ENCODE measurements at regions not wholly inside any gene's neighbourhood (a gene's known extent, or its start where the extent isn't known, plus 50 kb on each side); places are given as distances from the start of the nearest gene placed in this dataset.
"Not testable (repeated sequence)": the region's sequence is repeated elsewhere in the genome, so short reads cannot be mapped to it uniquely, and the experiment has no call there.

DNA sequence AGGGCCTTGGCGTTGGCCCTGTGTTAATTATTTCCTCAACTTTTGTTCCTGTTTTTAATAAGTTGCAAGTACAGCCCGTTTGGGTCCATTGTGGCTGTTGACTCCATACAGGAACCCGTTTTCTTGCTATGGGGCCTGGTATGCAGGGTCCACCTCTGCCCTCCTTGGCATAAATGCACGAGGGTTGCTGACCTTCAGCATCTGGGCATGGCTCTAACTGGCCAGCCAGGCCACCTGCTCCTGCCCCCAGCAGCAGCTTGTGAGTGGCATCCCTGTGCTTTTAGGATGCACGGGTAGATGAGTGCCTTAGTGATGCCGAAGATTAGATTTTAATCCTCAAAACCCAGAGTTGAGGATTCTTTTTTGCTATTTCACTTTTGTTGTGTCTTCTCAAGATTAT lies 123.2 kb downstream of the GLRX3 start:
- CTCF ChIA-PET: no interaction called here
- POLR2A ChIA-PET: no interaction called here

DNA sequence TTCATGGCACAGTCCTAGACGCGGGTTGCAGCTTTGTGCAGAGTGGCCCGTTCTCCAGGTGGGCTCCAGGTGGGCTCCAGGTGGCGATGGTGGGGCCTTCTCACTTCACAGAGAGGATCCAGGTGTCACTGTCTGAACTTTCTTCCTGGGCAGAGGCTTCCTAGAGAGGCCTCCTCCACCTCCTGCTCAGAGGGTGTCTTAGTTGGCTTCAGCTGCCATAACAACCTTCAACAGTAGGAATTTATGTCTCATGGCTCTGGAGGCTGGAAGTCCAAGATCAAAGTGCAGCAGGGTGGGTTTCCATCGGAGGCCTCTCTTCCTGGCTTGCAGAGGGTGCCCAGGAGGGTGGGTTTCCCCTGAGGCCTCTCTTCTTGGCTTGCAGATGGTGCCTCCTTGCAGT lies 125.1 kb downstream of the GLRX3 start:
- ChIA-PET CTCF (no interaction called here), POLR2A (no interaction called here)

DNA sequence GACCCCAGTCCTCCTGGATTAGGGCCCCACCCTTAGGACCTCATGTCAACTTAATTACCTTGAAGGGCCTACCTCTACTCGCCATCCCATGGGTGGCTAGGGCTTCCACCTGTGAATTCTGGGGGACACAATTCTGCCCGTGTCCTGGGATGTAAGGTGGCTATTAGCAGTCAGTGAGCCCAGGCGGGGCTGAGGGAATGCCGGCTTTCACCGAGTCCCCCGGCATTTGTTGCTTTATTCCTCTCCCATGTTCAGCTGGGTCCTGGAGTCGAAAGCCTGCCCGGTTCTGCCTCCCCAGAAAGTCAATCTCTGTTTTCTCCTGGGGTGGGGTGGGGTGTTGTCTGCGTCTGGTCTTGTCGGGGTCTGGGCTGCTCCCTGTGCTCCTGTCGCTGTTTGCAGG lies 125.6 kb downstream of the GLRX3 start:
- ChIA-PET POLR2A (no interaction called here), CTCF (no interaction called here)

DNA sequence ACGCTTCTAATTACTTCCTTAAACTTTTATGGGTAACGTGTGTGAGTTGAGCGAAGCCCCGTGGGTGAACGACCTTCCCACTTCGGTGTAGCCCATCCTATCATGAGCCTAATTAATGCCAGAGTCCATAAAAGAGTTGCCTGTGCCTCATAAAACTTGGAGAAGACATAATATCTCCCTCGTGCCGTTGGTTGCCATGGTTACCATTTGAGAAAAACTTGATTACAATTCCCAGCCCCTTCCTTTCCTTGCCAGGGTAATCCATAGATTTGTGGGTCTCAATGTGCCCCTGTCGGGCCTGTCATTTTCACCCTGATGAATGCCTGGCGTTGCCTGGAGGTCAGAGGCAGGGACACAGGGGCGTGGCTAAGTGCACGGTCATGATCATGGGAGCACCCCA lies 127.1 kb downstream of the GLRX3 start:
- ChIA-PET POLR2A (no interaction called here), CTCF (no interaction called here)

DNA sequence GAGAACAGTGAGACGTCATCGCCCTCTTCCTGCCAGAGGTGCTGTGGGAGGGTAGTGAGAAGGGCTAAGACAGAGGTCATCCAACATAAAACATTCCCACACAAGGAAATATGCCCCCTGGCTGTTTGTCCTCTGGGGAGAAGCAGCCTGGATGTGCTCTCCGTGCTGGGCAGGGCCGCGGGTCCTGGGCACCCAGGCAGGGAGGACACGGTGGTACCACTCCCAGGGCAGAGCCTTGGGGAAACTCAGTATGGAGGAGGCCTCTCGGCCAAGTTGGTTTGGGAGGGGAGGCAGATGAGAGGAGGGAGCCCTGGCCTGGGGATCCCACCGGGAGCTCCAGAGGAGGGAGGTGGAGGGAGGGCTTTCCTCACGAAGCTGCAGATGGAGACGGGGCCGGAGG lies 129.4 kb downstream of the GLRX3 start:
- POLR2A ChIA-PET: no interaction called here
- CTCF ChIA-PET: no interaction called here

DNA sequence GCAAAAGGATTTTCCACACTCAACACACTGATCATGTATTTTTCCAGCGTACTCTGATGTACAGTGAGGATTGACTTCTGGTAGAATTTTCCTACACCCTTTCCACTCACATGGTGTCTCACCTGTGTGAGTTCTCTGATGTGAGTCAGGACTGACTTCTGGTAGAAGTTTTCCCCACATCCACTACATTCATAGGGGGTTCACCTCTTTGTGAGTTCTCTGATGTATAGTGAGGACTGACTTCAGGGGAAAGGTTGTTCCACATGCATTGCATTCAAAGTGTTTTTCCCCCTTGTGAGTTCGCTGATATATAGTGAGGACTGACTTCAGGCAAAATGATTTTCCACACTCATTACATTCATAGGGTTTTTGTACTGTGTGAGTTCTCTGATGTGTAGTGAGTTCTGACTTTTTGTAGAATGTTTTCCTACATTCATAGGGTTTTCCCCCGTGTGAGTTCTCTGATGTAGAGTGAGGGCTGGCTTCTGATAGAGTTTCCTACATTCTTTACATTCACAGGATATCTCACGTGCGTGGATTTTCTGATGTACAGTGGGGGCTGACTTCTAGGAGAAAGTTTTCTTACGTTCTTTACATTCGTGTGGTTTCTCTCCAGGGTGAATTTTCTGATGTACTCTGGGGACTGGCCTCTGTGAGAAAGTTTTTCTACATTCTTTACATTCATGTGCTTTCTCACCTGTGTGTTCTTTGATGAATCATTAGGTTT lies 146.5 kb downstream of the GLRX3 start:
- ChIA-PET CTCF (no interaction called here), POLR2A (no interaction called here)

DNA sequence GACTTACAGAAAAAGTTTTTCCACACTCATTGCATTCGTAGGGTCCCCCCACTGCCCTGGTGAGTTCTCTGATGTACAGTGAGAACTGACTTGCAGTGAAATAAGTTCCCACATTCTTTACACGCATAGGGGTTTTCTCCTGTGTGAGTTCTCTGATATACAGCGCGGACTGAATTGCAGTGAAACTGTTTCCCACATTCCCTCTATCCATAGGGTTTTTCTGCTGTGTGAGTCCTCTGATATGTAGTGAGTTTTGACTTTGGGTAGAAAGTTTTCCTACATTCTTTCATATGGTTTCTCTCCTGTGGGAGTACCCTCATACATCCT lies 147.0 kb downstream of the GLRX3 start:
- POLR2A ChIA-PET: no interaction called here
- CTCF ChIA-PET: no interaction called here

DNA sequence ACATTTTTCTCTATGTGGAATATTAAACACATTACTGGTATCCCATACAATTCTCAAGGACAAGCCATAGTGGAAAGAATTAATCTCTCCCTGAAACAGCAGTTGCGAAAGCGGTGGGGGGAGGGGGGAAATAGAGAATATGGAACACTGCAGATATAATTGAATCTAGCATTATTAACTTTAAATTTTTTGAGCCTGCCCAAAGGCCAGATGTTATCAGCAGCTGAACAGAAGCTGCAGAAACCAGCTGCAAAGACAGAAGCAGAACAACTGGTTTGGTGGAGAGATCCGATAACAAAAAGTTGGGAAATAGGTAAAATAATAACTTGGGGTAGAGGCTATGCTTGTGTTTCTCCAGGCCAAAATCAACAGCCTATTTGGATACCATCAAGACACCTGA lies 159.6 kb downstream of the GLRX3 start:
- POLR2A ChIA-PET, CTCF ChIA-PET: not testable (repeated sequence)

DNA sequence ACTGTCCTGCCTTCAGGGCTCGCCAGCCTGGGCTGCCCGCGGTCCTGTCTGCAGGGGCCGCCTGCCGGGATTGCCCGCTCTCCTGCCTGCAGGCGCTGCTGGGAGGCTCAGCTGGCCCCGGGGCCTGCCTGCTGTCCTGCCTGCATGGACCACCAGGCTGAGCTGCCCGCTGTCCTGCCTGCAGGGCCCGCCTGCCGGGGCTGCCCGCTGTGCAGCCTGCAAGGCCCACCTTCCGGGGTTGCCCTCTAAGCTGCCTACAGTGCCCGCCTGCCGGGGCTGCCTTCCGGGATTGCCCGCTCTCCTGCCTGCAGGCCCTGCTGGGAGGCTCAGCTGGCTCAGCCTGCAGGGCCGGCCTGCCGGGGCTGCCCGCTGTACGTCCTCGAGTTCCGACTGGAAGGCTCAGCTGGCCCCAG lies 164.4 kb downstream of the GLRX3 start:
- ChIA-PET POLR2A (interaction anchor here (0.6 kb wide), 1 partner anchor 87 kb away, joined by 3 read pairs; no protein-coding TSS in a partner anchor), CTCF (no interaction called here)

DNA sequence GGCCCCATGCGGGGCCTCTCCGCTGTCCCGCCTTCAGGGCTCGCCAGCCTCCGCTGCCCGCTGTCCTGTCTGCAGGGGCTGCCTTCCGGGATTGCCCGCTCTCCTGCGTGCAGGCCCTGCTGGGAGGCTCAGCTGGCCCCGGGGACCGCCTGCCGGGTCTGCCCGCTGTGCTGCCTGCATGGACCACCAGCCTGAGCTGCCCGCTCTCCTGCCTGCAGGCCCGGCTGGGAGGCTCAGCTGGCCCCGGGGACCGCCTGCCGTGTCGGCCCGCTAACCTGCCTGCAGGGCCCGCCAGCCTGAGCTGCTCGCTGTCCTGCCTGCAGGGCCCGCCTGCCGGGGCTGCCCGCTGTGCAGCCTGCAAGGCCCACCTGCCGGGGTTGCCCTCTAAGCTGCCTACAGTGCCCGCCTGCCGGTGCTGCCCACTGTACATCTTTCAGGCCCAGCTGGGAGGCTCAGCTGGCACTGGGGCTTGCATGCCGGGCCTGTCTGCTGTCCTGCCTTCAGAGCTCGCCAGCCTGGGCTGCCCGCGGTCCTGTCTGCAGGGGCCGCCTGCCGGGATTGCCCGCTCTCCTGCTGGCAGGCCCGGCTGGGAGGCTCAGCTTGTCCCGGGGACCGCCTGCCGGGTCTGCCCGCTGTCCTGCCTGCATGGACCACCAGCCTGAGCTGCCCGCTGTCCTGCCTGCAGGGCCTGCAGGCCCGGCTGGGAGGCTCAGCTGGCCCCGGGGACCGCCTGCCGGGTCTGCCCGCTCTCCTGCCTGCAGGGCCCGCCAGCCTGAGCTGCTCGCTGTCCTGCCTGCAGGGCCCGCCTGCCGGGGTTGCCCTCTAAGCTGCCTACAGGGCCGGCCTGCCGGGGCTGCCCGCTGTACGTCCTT lies 165.1 kb downstream of the GLRX3 start:
- CTCF ChIA-PET: no interaction called here
- POLR2A ChIA-PET: no interaction called here

DNA sequence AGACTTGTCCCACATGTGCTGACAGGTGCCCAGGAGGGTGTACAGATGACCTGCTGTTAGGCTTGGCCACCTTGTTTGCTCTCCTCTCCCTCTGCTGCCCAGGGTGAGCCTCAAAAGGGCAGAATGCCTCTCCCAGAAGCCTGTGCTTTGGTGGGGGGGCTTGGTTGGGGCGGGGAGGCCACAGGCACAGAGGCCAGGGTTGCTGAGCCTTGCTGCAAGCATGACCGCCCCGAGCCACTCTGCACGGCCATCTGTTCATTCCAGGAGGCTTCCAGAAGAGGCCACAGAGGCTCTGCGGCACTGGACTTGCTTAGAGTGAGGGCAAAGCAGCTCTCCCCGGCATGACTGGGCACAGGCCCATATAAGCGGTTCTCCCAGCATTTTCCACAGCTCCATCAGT lies 190.8 kb downstream of the GLRX3 start:
- CTCF ChIA-PET: no interaction called here
- POLR2A ChIA-PET: no interaction called here

DNA sequence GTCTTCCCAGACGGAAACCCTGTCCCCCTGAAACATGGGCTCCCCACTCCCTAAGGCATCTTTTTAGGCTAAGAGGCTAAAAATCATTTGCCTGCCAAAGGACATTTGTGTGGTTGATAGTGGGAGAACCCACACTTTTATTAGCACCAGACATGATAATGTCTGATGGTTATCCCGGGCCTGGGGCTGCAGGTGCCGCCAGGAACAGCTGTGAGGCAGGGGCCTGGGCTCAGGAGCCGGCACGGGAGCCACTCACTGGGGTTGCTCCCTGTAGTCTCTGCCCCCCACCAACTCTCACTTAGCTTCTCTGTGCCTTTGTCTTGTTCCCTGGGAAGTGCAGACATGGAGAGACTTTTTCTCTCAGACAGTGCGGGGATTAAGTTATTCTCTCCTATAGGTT lies 193.6 kb downstream of the GLRX3 start:
- ChIA-PET POLR2A (no interaction called here), CTCF (no interaction called here)

DNA sequence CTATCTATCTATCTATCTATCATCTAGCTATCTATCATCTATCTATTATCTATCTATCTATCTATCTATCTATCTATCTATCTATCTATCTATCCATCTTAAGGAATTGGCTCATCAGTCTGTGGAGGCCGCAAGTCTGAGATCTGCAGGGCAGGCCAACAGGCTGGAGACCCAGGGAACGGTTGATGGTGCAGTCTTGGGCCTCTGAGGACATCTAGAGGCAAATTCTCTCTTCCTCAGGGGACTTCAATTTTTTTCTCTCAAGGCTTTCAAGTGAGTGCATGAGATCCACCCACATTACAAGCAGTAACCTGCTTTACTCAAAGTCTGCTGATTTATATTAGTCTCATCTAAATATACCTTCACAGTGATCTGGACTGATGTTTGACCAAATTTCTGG lies 197.0 kb downstream of the GLRX3 start:
- POLR2A ChIA-PET: no interaction called here

DNA sequence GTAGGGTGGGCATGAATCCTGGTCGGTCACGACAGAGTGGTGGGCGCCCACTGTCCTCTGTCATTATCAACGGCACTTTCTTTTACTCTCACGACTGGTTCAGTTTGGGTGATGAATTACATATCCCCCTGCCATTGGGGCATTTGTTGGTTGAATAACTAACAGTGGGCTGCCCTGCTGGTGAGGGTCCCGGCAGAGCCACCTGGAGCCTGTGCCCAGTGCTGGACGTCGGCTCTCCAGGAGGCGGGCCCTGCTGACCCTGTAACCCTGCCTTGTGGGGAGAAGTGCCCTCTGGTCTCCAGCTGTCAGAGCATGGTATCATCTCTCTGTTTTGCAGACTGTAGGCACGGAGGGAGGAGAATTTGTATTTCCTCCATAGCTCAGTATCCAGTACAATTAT lies 199.1 kb downstream of the GLRX3 start:
- ChIA-PET POLR2A (no interaction called here), CTCF (no interaction called here)

More for the DNA sequence above, 197.0 kb downstream of the GLRX3 start:
- CTCF ChIA-PET: no interaction called here

DNA sequence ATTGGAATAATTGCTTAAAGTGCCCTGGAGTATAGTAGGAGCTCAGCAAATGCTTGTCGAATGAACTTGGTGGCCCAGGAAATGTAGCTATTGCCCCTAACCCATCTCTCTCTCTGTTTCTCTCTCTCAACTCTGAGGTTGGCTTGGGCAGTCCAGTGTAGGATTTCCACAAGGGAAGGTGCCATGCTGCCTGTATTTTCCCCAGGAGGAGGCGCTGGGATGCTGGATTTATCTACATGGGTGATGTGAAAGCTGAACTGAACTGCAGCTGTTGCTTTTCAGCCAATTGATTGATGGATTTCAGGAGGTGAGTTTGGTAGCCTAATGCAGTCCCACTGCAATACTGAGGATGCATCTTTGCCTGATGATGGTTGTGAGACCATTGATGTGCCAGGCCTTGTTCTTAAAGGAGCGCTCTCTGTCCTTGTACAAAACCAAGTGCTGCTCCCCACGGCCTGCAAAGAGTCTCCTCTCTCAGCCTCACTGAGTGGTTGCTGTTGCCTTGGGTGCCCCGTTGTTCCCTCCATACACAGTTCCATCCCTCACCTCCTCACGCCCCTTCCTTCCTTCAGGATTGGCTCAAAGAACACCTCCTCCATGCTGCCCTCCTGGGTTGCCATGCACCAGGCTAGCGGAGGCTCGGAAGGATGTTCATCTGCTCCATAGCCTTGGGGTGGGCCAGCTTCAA lies 200.6 kb downstream of the GLRX3 start:
- ChIA-PET CTCF (no interaction called here), POLR2A (no interaction called here)

DNA sequence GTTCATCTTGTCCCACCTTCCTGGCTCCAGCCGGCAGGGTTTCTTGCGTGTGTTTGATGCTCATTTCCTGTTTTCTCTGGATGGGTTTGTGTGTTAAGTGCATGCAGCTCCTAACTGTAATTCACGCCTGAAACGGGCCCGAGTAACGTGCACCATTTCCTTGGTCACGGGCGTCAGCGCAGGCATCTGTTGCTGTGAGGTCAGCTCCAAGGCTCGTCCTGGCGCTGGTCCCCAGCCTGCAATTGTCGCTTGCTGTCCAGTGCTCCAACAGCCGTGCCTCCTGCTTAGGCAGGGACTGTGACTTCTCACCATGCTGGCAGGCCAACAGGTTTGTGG lies 201.1 kb downstream of the GLRX3 start:
- CTCF ChIA-PET: no interaction called here
- POLR2A ChIA-PET: no interaction called here

DNA sequence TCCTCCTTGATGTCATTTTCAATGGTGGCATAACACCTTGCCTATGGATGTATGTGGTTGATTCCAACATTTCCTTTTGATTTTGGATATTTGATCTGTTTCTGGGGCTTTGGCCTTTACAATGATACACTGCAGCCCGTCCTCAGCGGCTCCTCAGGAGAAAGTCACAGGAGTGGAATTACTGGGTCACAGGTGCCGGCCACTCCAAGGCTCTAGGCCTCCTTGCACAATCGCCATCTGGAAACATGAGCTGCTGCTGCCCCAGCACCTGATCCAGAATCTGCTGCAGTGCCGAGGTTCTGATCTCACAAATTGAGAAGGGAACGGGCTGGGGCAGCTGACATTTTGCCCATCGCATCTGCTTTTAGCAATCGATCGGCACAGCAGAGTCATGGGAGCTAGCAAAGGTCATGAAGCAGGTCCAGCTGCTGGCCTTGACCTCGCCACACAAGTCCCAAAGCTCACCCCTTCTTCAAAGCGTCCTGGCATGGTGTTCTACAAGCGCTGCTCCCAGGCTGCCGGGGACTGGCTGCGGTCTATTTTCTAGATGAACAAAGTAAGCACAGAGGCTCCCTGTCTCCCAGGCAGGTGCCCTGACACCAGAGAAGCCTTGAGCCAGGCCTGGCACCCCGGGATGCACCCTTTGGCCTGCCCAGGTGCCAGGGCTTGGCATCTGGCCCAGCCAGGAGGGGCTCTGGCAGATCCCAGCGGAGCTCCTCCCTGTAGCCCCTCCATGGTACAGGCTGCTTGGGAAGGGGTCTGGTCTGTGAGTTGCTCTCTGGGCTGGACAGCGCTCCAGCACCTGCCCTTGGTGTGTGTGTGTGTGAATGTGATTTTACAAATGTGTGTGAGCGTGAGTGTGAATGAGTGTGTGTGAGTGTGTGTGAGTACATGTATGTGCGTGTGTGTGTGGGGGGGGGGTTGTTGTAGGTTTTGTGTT lies 201.8 kb downstream of the GLRX3 start:
- ChIA-PET CTCF (no interaction called here), POLR2A (no interaction called here)

DNA sequence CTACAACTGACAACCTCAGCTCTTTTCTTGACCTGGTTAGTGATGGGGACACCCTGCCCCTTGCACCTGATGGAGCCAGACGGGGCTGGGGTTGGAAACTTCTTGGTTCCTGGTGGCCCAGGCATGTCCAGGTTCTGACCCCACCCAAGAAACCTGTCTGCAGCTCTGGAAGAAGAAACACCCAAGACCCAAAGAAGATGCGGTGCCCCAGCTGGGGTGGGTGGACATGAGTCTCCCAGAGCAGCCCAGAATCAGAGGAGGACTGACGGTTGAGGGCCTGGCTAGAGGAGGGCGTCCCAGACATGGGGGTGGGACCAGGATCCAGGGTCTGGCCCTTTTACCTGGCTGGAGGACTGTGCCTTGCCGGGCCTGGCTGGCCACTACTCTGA lies 202.4 kb downstream of the GLRX3 start:
- CTCF ChIA-PET: no interaction called here

DNA sequence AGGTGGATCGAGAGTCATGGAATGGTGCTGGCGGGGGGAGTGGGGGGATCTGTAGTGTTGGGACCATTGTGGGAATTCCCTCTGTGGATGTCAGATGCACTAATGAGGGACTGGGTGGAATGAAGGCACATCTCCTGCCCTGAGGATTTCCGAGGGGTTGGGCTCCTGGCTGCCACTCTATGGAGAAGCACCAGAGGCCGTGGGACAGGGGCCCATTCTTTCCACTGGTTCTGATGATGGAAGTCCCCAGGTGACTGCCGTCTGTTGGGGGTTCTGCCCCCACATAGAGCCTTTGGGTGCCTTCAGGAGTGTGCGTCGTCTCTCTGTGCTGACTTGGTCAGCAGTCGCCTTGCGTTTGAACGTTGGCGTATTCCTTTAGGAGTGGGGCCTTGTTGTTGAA lies 202.9 kb downstream of the GLRX3 start:
- ChIA-PET CTCF (no interaction called here), POLR2A (no interaction called here)

More for the DNA sequence above, 202.4 kb downstream of the GLRX3 start:
- POLR2A ChIA-PET: no interaction called here

DNA sequence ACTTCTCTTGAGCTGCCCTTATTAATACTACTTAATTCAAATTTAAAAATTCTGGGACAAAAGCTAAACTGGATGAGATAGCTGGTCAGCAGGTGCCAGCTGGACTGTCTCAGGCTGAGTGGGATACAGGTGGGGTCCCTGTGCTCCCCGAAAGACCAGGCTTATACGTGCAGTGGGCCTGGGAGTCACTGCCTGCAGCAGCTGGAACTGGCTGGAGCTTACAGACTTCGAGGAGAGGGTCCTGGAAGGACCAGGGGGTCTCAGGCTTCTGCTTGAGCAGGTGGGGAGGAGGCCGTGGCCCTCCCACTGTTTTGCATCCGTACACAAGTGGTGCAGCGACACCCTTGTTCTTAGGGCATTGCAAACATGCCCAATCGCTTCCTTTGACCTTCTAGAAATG lies 203.7 kb downstream of the GLRX3 start:
- ChIA-PET CTCF (no interaction called here), POLR2A (no interaction called here)

DNA sequence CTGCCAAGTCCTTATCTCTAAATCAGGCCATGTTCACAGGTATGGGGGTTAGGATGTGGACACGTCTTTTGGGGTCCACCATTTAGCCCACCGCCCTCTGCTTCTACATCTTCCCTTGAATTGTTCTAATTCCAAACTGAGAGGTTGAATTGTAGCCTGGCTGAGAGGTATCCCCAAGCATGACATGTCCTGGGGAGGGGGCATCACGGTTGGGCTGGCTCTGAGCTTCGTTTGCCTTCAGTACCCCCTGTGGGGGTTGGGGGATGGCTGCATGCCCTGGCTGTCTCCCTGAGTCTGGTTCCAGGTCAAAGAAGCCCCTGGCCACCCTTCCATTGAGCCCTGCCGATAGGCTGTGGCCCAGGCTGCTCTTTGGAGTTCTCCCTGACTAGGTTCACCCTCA lies 204.6 kb downstream of the GLRX3 start:
- CTCF ChIA-PET: no interaction called here

More for the DNA sequence above, 204.6 kb downstream of the GLRX3 start:
- POLR2A ChIA-PET: no interaction called here

All from activated CD8-positive, alpha-beta memory T cell treated with anti-CD3 and anti-CD28 coated beads for 36 hours (primary cell).